ENCODE measurements at regions not wholly inside any gene's neighbourhood (a gene's known extent, or its start where the extent isn't known, plus 50 kb on each side); places are given as distances from the start of the nearest gene placed in this dataset.

DNA sequence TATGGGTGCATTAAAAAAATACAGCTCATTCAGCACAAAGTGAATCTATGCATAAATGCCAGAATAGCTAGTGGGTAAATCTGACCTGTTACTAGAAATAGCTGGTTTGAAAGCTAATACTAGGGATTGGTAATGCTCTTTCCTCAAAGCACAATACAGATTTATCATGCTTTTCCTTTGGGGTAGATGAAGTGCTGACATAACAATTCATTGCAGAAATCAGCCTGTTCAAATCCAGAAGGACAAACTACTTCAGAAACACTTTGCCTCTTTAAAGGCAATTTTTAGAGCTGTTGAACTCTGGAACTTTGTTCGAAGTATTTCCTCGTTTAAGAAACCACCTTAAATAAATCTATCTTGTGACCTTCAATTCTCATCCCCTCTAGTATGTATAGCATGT is 957.9 kb downstream of the ARAP2 start:
- TF ChIP-seq POLR2A (IDR thresholded peaks at IDR 0.05; ENCODE audit: low read length) (no peak), GATA1 (IDR thresholded peaks at IDR 0.05; ENCODE audit: low read depth, low read length) (no peak)
